HepG2 (cell line): ENCODE measurements at regions not wholly inside any gene's neighbourhood (a gene's known extent, or its start where the extent isn't known, plus 50 kb on each side); places are given as distances from the start of the nearest gene placed in this dataset.

ENCODE experiments used
- ATF3 ChIP-seq: sonication (generic); formaldehyde crosslinking; IDR thresholded peaks from 2 replicates; pipeline ENCODE4 v1.4.0; 2020; ENCODE audit warnings: missing genetic modification reagents
- ZNF597 ChIP-seq: sonication (generic); formaldehyde crosslinking; IDR thresholded peaks from 2 replicates; pipeline ENCODE4 v1.5.0; 2020; ENCODE audit warnings: missing genetic modification reagents

GRCh38 chr11:50186146-50186545 lies 153.5 kb downstream of the OR4C45 start:
- TF ChIP-seq ZNF597 (CRISPR knock-in tag) (no peak), ATF3 (CRISPR knock-in tag) (no peak)
